ENCODE measurements at regions not wholly inside any gene's neighbourhood (a gene's known extent, or its start where the extent isn't known, plus 50 kb on each side); places are given as distances from the start of the nearest gene placed in this dataset.

DNA sequence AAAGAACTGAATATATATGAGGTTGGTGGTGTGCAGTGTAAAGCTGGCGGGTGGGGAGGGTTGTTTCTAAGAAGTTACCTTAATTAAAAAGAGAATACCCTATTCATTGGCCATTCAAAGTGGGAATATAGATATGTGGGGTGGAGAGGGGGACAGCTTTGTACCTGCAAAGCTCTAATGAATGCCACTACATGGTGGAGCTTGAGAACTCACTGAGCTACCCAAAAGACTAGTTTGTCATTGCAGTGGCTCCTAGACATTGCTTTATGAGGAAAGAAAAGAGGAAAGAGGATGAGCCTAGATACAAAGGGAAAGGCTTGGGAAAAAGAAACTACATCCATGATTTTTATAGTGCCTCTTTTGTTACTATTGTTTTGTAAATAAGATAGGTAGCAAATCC is 209.9 kb upstream of the SPRY1 start:
- TF ChIP-seq FOXJ3 (CRISPR knock-in tag; IDR thresholded peaks at IDR 0.05), result no peak
- TF ChIP-seq, protein P1, sequence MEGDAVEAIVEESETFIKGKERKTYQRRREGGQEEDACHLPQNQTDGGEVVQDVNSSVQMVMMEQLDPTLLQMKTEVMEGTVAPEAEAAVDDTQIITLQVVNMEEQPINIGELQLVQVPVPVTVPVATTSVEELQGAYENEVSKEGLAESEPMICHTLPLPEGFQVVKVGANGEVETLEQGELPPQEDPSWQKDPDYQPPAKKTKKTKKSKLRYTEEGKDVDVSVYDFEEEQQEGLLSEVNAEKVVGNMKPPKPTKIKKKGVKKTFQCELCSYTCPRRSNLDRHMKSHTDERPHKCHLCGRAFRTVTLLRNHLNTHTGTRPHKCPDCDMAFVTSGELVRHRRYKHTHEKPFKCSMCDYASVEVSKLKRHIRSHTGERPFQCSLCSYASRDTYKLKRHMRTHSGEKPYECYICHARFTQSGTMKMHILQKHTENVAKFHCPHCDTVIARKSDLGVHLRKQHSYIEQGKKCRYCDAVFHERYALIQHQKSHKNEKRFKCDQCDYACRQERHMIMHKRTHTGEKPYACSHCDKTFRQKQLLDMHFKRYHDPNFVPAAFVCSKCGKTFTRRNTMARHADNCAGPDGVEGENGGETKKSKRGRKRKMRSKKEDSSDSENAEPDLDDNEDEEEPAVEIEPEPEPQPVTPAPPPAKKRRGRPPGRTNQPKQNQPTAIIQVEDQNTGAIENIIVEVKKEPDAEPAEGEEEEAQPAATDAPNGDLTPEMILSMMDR (IDR thresholded peaks at IDR 0.05), result no peak
- TF ChIP-seq EP300 (IDR thresholded peaks at IDR 0.05; ENCODE audit: borderline replicate concordance in 1 of 2, low read depth in 1 of 2, low read length in 1 of 2), result no peak
- TF ChIP-seq EZH2phosphoT487 (IDR thresholded peaks at IDR 0.05; ENCODE audit: borderline replicate concordance, low read depth), result no peak
- TF ChIP-seq NRF1 (IDR thresholded peaks at IDR 0.05; ENCODE audit: low read depth, low read length), result no peak
- TF ChIP-seq FOSL2 (IDR thresholded peaks at IDR 0.05; ENCODE audit: borderline replicate concordance, low read depth), result no peak
- TF ChIP-seq, protein P2, sequence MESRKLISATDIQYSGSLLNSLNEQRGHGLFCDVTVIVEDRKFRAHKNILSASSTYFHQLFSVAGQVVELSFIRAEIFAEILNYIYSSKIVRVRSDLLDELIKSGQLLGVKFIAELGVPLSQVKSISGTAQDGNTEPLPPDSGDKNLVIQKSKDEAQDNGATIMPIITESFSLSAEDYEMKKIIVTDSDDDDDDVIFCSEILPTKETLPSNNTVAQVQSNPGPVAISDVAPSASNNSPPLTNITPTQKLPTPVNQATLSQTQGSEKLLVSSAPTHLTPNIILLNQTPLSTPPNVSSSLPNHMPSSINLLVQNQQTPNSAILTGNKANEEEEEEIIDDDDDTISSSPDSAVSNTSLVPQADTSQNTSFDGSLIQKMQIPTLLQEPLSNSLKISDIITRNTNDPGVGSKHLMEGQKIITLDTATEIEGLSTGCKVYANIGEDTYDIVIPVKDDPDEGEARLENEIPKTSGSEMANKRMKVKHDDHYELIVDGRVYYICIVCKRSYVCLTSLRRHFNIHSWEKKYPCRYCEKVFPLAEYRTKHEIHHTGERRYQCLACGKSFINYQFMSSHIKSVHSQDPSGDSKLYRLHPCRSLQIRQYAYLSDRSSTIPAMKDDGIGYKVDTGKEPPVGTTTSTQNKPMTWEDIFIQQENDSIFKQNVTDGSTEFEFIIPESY (IDR thresholded peaks at IDR 0.05; ENCODE audit: borderline replicate concordance, low read depth), result no peak

Data from SK-N-SH (cell line).